ENCODE measurements at regions not wholly inside any gene's neighbourhood (a gene's known extent, or its start where the extent isn't known, plus 50 kb on each side); places are given as distances from the start of the nearest gene placed in this dataset.

- DNase-seq (ENCODE audit: low read depth): no peak
- no peak overlapping the region for H3K4me3 ChIP-seq (ENCODE audit: low read depth, low read length)
These were observed 174.1 kb downstream of the IBTK start for GRCh38 chr6:82073484-82073883.

DNA sequence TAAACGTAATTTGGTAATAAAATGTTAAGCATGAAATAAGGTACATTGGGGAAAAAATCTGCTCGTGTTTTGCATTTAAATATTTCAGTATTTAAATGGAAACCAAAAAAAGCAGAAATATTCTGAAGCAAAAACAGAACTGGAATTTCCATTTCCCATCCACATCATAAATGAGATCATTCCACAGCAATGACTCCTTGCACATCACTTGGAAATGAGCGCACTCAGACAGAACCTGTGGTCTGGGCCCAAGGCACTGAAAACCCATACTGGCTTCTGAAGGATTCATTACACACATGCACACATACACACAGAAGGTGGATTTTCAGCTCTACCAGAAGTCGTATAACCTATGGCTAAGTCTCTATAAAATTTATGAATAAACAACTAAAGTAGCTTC lies 174.8 kb downstream of the IBTK start:
- peak; percentile 61 for DNase-seq (ENCODE audit: low read depth)
- no peak overlapping the region for H3K4me3 ChIP-seq (ENCODE audit: low read depth, low read length)

GRCh38 chr6:82072121-82072521 lies 175.4 kb downstream of the IBTK start:
- no peak overlapping the region for H3K4me3 ChIP-seq (ENCODE audit: low read depth, low read length)
- DNase-seq (ENCODE audit: low read depth): no peak

DNA sequence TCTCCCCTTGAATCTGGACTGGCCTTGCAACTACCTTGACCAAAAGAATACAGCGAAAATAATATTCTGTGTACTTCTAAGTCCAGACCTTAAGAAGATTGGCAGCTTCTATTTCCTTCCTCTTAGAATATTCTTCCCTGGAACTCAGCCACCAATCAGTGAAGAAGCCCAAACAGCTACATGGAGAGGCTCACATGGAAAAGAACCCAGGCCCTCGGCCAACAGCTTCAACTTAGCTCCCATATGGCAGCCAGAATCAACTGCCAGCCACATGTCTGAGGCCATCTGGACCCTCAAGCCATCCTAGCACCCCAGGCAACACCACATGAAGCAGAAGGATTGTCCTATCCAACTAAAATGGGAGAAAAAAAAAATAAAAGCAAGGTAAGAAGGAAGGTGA lies 178.8 kb downstream of the IBTK start:
- DNase-seq (ENCODE audit: low read depth): no peak
- H3K4me3 ChIP-seq (ENCODE audit: low read depth, low read length): no peak overlapping the region

GRCh38 chr6:82066991-82067411 lies 180.5 kb downstream of the IBTK start:
- DNase-seq (ENCODE audit: low read depth): no peak
- no peak overlapping the region for H3K4me3 ChIP-seq (ENCODE audit: low read depth, low read length)

DNA sequence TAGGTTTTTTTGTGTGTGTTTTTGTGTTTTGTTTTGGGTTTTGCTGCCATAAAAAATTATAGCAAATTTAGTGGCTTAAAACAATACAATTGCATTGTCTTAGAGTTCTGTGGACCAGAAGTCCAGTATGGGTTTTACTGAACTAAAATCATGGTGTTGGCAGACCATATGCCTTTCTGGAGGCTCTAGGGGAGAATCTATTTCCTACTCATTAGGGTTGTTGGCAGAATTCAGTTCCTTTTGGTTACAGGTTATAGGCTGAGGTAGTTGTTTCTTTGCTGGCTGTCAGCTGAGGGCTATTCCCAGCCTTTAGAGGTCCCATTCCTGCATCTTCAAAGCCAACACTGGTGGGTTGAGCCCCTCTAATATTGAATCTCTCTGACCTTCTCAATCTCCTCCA lies 181.3 kb downstream of the IBTK start:
- no peak overlapping the region for H3K4me3 ChIP-seq (ENCODE audit: low read depth, low read length)
- DNase-seq (ENCODE audit: low read depth): no peak

DNA sequence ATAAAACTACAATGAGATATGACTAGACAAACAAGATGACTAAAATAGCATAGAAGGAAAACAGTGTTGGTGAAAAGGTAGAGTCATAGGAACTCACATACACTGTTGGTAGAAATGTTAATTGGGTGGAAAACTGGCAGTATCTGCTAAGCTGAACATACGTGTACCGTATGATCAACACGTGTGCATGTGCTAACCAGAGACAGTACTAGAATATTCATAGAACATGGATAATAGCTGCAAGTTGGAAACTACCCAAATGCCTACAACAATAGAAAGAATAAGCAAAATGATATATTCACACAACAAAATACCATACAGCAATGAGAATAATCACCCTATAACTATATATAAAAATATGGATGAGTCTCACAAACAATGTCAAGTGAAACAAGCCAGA lies 184.0 kb downstream of the IBTK start:
- H3K4me3 ChIP-seq (ENCODE audit: low read depth, low read length): no peak overlapping the region
- no peak for DNase-seq (ENCODE audit: low read depth)

DNA sequence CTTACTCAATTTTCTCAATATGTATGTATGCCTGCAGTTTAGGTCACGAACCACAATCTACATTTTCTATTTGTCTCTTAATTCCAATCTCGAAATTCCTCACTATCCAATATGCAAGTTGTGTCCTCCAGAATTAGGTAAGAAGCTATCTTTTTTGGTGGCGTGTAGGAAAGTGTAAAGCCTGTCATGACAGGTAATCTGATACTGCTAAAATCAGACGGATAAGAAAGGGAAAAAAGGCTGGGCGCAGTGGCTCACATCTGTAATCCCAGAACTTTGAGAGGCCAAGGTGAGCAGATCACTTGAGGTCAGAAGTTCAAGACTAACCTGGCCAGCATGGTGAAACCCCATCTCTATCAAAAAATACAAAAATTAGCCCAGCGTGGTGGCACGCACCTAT lies 185.3 kb downstream of the IBTK start:
- DNase-seq (ENCODE audit: low read depth): no peak
- H3K4me3 ChIP-seq (ENCODE audit: low read depth, low read length): no peak overlapping the region

GRCh38 chr6:82057846-82058554 lies 189.5 kb downstream of the IBTK start:
- DNase-seq (ENCODE audit: low read depth): peak; percentile 55
- H3K4me3 ChIP-seq (ENCODE audit: low read depth, low read length): no peak overlapping the region

DNA sequence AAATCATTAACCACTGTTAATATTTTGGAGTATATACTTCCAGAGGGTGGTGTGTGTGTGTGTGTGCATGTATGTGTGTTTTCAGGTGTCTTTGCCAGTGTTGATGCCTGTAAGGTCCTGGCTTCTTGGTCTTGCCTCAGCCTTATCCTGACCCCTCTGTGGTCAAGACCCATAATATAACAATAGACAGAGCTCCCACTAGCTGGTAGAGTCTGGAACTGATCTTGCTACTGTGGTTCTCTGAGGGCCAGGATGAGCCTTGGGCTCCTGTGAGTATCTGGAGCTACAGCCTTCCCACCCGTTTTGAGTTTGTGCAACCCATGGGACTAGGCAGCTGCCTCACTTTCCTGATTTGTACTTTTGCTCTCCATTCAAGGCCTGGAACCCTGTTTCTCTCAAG lies 191.0 kb downstream of the IBTK start:
- no peak overlapping the region for H3K4me3 ChIP-seq (ENCODE audit: low read depth, low read length)
- DNase-seq (ENCODE audit: low read depth): no peak

DNA sequence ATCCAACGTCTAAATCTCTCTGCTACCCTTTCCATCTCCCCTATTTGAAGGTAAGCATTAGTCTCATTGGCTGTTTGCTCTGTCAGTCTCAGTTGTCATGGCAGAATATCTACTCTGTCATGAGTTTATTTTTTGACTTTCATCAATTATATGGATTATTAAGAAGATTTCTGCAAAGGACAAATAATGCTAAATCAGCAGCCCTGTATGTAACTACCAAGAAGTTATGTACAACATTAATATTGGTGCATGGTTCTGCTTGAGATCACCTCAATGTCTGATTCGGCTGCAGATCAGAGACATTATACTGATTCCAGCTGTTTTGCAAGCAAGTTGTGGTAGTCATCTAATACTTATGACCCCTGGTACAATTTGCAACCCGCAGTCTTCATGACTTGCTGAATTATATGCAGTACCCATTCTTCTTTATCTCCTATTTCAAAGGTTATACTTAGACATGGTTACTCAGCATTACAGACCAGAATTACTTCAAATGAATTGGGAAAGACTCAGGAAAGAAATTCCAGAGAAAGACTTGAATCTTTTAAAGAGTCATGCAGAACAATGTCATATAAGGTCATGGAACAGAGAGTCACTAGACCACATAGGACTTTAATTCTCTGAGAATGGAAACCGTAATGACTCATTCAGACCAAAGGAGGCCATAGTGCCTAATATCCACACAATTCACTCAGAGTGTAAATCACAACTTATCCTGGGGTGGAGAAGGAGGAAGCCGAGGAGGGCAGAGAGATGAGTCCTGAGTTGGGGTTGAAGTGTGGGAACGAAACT lies 201.4 kb downstream of the IBTK start:
- DNase-seq (ENCODE audit: low read depth): peak; percentile 89
- H3K4me3 ChIP-seq (ENCODE audit: low read depth, low read length): no peak overlapping the region

DNA sequence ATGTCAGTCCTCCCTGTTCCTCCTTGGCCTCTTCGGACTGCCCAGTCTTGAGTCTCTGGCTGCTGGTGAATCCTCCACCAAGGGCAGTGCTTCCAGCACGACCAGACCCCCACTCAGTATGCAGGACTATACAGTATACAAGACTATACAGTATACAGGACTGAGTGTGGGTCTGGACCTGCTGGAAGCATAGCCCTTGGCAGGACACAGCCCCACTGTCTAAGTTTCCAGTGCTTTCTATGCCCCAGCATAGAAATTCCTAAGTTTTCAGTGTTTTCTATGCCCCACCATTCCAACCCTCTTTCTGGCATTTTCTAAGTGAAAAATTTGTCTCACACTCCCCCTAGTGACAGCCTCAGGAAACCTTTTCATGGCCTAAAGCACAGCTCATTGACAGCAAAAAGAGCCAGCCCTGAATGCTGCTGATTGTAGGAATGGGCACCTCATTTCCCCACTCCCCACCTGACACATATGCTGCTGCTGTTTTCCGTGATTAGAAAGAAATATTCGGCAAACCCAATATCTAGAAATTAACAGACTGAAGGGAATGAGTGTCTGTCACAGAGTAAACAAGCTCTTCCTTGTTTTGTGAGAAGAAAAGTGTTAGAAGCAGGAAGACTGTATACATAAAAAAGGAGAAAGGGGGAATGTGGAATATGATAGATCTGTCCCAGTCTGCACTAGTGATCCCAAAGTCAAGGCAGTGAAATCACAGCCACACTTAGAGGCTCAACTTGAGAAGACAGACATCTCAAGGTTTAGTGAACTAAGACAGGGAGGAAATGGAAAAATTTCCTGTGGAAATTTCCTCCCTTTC lies 206.9 kb downstream of the IBTK start:
- H3K4me3 ChIP-seq (ENCODE audit: low read depth, low read length): no peak overlapping the region
- no peak for DNase-seq (ENCODE audit: low read depth)

DNA sequence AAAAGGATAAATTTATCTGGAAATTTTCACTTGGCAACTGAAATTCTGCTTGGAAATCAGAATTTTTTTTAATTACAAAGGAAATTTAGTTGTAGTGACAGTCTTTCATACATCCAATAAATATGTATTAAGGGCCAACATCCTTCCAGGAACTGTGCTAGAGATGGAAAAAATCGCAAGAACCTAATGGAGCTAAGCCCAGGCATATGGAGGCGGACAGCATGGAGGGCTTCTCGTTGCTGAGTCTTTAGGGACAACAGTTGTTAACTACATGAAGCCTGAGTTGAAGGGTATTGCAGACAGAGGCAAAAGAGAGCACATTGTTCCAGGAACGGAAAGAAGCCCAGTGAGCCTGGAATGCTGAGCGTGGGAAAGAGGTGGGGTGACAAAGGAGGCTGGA lies 208.9 kb downstream of the IBTK start:
- H3K4me3 ChIP-seq (ENCODE audit: low read depth, low read length): no peak overlapping the region
- no peak for DNase-seq (ENCODE audit: low read depth)

GRCh38 chr6:82035526-82035925 lies 212.0 kb downstream of the IBTK start:
- no peak overlapping the region for H3K4me3 ChIP-seq (ENCODE audit: low read depth, low read length)
- no peak for DNase-seq (ENCODE audit: low read depth)

GRCh38 chr6:82033631-82034211 lies 213.8 kb downstream of the IBTK start:
- DNase-seq (ENCODE audit: low read depth): no peak
- no peak overlapping the region for H3K4me3 ChIP-seq (ENCODE audit: low read depth, low read length)

DNA sequence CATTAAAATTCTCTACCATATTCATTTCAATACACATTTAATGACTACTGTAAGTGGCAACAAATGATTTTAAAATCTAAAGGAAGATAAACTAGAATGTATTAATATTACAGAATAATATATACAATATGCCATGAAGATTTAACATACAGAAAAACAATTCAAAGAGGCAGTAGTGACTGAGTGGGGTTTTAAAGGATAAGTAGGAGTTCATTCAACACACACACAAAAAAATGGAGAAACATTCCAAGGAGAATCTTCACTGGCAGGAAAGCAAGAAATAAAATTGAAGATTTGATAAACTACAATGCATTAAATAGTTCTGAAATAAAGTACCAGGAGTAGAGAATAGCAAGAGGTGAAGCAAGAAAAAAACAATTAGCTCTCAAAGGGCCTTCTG lies 215.1 kb downstream of the IBTK start:
- DNase-seq (ENCODE audit: low read depth): no peak
- no peak overlapping the region for H3K4me3 ChIP-seq (ENCODE audit: low read depth, low read length)

DNA sequence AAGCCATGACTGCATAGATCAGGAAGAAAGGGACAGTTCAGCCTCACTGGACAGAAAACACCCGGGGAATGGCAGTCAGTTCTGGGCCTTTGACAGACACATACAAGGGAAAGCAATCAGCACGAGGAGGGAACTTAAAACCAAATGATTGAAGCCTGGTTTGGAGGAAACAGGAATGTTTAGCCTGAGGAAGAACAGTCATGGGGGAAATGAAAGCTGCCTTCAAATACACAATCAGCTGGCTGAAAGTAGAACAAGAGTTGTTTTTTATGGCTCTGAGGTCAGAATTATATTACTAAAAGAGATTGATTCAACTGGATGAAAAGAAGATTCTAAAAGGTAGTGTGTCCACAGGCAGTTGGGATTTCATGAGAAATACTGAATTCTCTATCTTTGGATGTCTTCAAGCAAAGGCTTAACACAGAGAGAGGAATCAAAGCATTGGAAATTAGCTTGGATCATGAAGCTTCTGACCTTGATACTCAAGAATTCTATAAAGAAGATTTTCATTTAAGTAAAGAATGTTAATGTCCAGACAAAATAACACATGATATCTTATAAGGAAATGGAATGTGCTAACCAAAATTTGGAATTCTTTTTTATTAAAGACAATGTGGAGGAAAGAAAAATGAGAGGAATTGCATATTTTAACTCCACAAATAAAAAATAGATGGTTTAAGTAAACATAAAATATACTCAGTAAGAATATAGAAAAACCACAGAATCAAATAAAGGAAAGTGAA lies 216.6 kb downstream of the IBTK start:
- DNase-seq (ENCODE audit: low read depth): no peak
- H3K4me3 ChIP-seq (ENCODE audit: low read depth, low read length): no peak overlapping the region

- no peak for DNase-seq (ENCODE audit: low read depth)
- H3K4me3 ChIP-seq (ENCODE audit: low read depth, low read length): no peak overlapping the region
These were observed 217.2 kb downstream of the IBTK start for GRCh38 chr6:82030301-82030700.

DNA sequence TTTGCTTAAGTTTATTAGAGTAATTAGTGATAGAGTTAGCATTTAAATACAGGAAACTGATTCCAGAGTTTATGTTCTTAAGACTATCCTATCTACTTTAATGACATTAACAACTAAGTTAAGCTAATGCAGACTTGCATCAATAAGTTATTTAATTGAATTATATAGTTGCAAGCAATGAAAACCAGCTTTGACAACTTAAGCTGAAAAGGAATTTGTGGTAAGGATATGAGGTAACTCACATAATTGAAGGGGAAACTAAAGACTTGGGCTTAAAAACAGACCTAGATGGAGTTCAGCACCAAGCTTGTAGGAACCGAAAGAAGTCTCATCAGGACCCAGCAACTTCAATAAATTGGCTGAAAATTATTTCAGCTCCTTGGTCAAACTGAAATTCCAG lies 222.3 kb downstream of the IBTK start:
- no peak for DNase-seq (ENCODE audit: low read depth)
- H3K4me3 ChIP-seq (ENCODE audit: low read depth, low read length): no peak overlapping the region
